Aorta (tissue), 5 donors: ENCODE measurements at regions not wholly inside any gene's neighbourhood (a gene's known extent, or its start where the extent isn't known, plus 50 kb on each side); places are given as distances from the start of the nearest gene placed in this dataset.

Source experiments
- ATAC-seq: fragments of 200-7000 bp; cut with Tn5 transposase; one replicate; pipeline ENCODE4 v1.9.1; 2022; ENCODE audit warnings: moderate library complexity; ENCODE audit not compliant: low FRiP score
- DNase-seq, 2 donors: peaks; one replicate each; pipeline ENCODE4 v3.0.0-alpha.2; 2020
- H3K27ac ChIP-seq, 2 donors: one replicate each; pipeline ENCODE4 v1.5.1; 2013; ENCODE audit warnings: low read length in 2 of 2, mild to moderate bottlenecking in 2 of 2, moderate library complexity in 2 of 2, control low read depth in 1 of 2, inconsistent platforms in 1 of 2, low read depth in 1 of 2
- H3K27me3 ChIP-seq, 2 donors: one replicate each; pipeline ENCODE4 v1.6.1; 2013; ENCODE audit warnings: control low read depth in 1 of 2, low read length in 1 of 2, mild to moderate bottlenecking in 1 of 2, moderate library complexity in 1 of 2; ENCODE audit not compliant: insufficient read depth in 2 of 2, control insufficient read depth in 1 of 2
- H3K36me3 ChIP-seq, 2 donors: one replicate each; pipeline ENCODE4 v1.6.1; 2013; ENCODE audit warnings: control low read depth in 1 of 2, low read length in 1 of 2, mild to moderate bottlenecking in 1 of 2; ENCODE audit not compliant: insufficient read depth in 2 of 2, control insufficient read depth in 1 of 2
- H3K4me1 ChIP-seq, 2 donors: one replicate each; pipeline ENCODE4 v1.6.1; 2013; ENCODE audit warnings: low read length in 2 of 2, control low read depth in 1 of 2, mild to moderate bottlenecking in 1 of 2, moderate library complexity in 1 of 2; ENCODE audit not compliant: insufficient read depth in 2 of 2, control insufficient read depth in 1 of 2
- H3K4me3 ChIP-seq, 2 donors: one replicate each; pipeline ENCODE4 v1.5.1; 2013; ENCODE audit warnings: low read length in 2 of 2, control low read depth in 1 of 2, mild to moderate bottlenecking in 1 of 2
- H3K9me3 ChIP-seq: one replicate; pipeline ENCODE4 v1.6.1; 2013; ENCODE audit warnings: mild to moderate bottlenecking, low read length; ENCODE audit not compliant: control insufficient read depth
- WGBS, 2 donors: extraction: QIAGEN DNeasy Blood & Tissue Kit; methylation state at CpG; one replicate each; pipeline ENCODE4 v1.1.7; 2013; 5-methylcytosine and 5-hydroxymethylcytosine counted together
- intact Hi-C, 2 donors: fragments of 100-400 bp; cut with DNase I; formaldehyde crosslinking; loops; one replicate each; pipeline versions ENCODE4 v1.14.2 to v1.15.0; 2022
- donor health status: healthy with polysubstance abuse.
- donor health status: Bipolar disorder and iron deficiency.
- donor health status: DM: no; HTN: no; CAD: no.
- donor health status: DM: no; HTN: no; CAD: no.
- donor health status: DM: yes; HTN: yes; CAD: no.

- no peaks in the 10 kb centered on the region for H3K9me3 ChIP-seq
- DNase-seq: no peak
- no peak overlapping the region for H3K4me3 ChIP-seq
- WGBS, 2 donors: 8 to 10% methylated on average over 6 of the region's 6 CpGs
- H3K27ac ChIP-seq: no peak overlapping the region
- no peaks in the 10 kb centered on the region for H3K27me3 ChIP-seq
- intact Hi-C loops: no loop called here
- ATAC-seq: no peak
- no peaks in the 10 kb centered on the region for H3K36me3 ChIP-seq
- no peaks in the 10 kb centered on the region for H3K4me1 ChIP-seq
Measured at GRCh38 chr12:60333461-60333860, 737.6 kb downstream of the SLC16A7 start.

- Histone ChIP-seq H3K9me3 (no peaks in the 10 kb centered on the region), H3K4me3 (no peak overlapping the region), H3K27me3 (no peaks in the 10 kb centered on the region), H3K36me3 (no peaks in the 10 kb centered on the region), H3K27ac (no peak overlapping the region), H3K4me1 (no peaks in the 10 kb centered on the region)
- intact Hi-C loops: no loop called here
- no peak for DNase-seq
- no peak for ATAC-seq
Measured at GRCh38 chr12:60335745-60336144, 739.9 kb downstream of the SLC16A7 start.

GRCh38 chr12:60337839-60338549, 742.2 kb downstream of the SLC16A7 start:
- intact Hi-C loops: no loop called here
- no peak for DNase-seq
- no peak for ATAC-seq
- no peak overlapping the region for H3K4me3 ChIP-seq
- 81 to 85% methylated on average over 5 of the region's 5 CpGs for WGBS, 2 donors
- no peaks in the 10 kb centered on the region for H3K27me3 ChIP-seq
- no peaks in the 10 kb centered on the region for H3K4me1 ChIP-seq
- no peaks in the 10 kb centered on the region for H3K36me3 ChIP-seq
- no peaks in the 10 kb centered on the region for H3K9me3 ChIP-seq
- no peak overlapping the region for H3K27ac ChIP-seq

GRCh38 chr12:60345442-60345841, 749.6 kb downstream of the SLC16A7 start:
- no peak for ATAC-seq
- H3K27me3 ChIP-seq: no peaks in the 10 kb centered on the region
- no peaks in the 10 kb centered on the region for H3K36me3 ChIP-seq
- no peak overlapping the region for H3K27ac ChIP-seq
- H3K4me1 ChIP-seq: no peaks in the 10 kb centered on the region
- no peak for DNase-seq
- intact Hi-C loops: no loop called here
- H3K9me3 ChIP-seq: no peaks in the 10 kb centered on the region
- no peak overlapping the region for H3K4me3 ChIP-seq
- 79 to 90% methylated on average over 1 of the region's 1 CpG for WGBS, 2 donors

- intact Hi-C loops: no loop called here
- H3K27ac ChIP-seq: no peak overlapping the region
Measured at GRCh38 chr12:60349232-60349978, 753.6 kb downstream of the SLC16A7 start.

GRCh38 chr12:60387356-60387755, 791.5 kb downstream of the SLC16A7 start:
- H3K4me1 ChIP-seq: no peaks in the 10 kb centered on the region
- ATAC-seq: no peak
- 95 to 97% methylated on average over 12 of the region's 12 CpGs for WGBS, 2 donors
- no peaks in the 10 kb centered on the region for H3K9me3 ChIP-seq
- no peak for DNase-seq
- H3K36me3 ChIP-seq: no peaks in the 10 kb centered on the region
- no peak overlapping the region for H3K27ac ChIP-seq
- H3K4me3 ChIP-seq: no peak overlapping the region
- intact Hi-C loops: no loop called here
- H3K27me3 ChIP-seq: no peaks in the 10 kb centered on the region

More at GRCh38 chr12:60349232-60349978, 753.6 kb downstream of the SLC16A7 start:
- no peak for ATAC-seq
- H3K4me1 ChIP-seq: no peaks in the 10 kb centered on the region
- H3K4me3 ChIP-seq: no peak overlapping the region
- no peaks in the 10 kb centered on the region for H3K36me3 ChIP-seq
- 39 to 73% methylated on average over 3 of the region's 3 CpGs for WGBS, 2 donors
- H3K9me3 ChIP-seq: no peaks in the 10 kb centered on the region
- H3K27me3 ChIP-seq: no peaks in the 10 kb centered on the region
- DNase-seq: no peak

GRCh38 chr12:60391051-60391450, 795.2 kb downstream of the SLC16A7 start:
- Histone ChIP-seq H3K27me3 (no peaks in the 10 kb centered on the region), H3K4me3 (no peak overlapping the region), H3K36me3 (no peaks in the 10 kb centered on the region), H3K9me3 (peaks cover 3% of the 10 kb centered on the region), H3K27ac (no peak overlapping the region), H3K4me1 (no peaks in the 10 kb centered on the region)
- ATAC-seq (no peak), DNase-seq (no peak)
- intact Hi-C loops: no loop called here
- WGBS, 2 donors: 64 to 75% methylated on average over 3 of the region's 3 CpGs

- no peak for ATAC-seq
- DNase-seq: no peak
Measured at GRCh38 chr12:60391791-60392190, 796.0 kb downstream of the SLC16A7 start.

GRCh38 chr12:60393093-60393492, 797.3 kb downstream of the SLC16A7 start:
- 93 to 95% methylated on average over 5 of the region's 5 CpGs for WGBS, 2 donors
- no peaks in the 10 kb centered on the region for H3K36me3 ChIP-seq
- intact Hi-C loops: no loop called here
- H3K27me3 ChIP-seq: no peaks in the 10 kb centered on the region
- peaks cover 3% of the 10 kb centered on the region for H3K9me3 ChIP-seq
- no peak overlapping the region for H3K4me3 ChIP-seq
- no peaks in the 10 kb centered on the region for H3K4me1 ChIP-seq
- no peak overlapping the region for H3K27ac ChIP-seq
- ATAC-seq: no peak
- DNase-seq: peak in 1 of 2 donors; percentile 71

More at GRCh38 chr12:60391791-60392190, 796.0 kb downstream of the SLC16A7 start:
- no peaks in the 10 kb centered on the region for H3K36me3 ChIP-seq
- H3K9me3 ChIP-seq: peaks cover 3% of the 10 kb centered on the region
- H3K4me3 ChIP-seq: no peak overlapping the region
- intact Hi-C loops: no loop called here
- no peaks in the 10 kb centered on the region for H3K27me3 ChIP-seq
- H3K4me1 ChIP-seq: no peaks in the 10 kb centered on the region
- H3K27ac ChIP-seq: no peak overlapping the region
